Muscle of arm (tissue), 1 donor: ENCODE measurements at regions not wholly inside any gene's neighbourhood (a gene's known extent, or its start where the extent isn't known, plus 50 kb on each side); places are given as distances from the start of the nearest gene placed in this dataset.
"Not testable (repeated sequence)": the region's sequence is repeated elsewhere in the genome, so short reads cannot be mapped to it uniquely, and the experiment has no call there.

ENCODE experiments used
- DNase-seq: peaks from one replicate; pipeline ENCODE4 v3.0.0-alpha.2; 2013

GRCh38 chr1:147062956-147063355 is 109.3 kb downstream of the PRKAB2 start:
- no peak for DNase-seq

GRCh38 chr1:147061880-147062279 is 110.4 kb downstream of the PRKAB2 start:
- not testable (repeated sequence) for DNase-seq

- no peak for DNase-seq
These were observed 115.1 kb downstream of the NBPF12 start for GRCh38 chr1:147053269-147053668.

GRCh38 chr1:147052677-147053076 is 114.6 kb downstream of the NBPF12 start:
- DNase-seq, result no peak

DNA sequence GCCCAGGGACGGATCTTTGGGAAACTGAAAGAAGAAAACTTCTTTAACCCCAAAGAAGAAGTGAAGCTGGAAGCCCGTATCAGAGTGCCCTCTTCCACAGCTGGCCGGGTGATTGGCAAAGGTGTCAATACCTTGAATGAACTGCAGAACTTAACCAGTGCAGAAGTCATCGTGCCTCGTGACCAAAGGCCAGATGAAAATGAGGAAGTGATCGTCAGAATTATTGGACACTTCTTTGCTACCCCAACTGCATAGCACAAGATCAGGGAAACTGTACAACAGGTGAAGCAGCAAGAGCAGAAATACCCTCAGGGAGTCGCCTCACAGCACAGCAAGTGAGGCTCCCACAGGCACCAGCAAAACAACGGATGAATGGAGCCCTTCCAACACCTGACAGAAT is 114.0 kb downstream of the NBPF12 start:
- DNase-seq, result no peak

DNA sequence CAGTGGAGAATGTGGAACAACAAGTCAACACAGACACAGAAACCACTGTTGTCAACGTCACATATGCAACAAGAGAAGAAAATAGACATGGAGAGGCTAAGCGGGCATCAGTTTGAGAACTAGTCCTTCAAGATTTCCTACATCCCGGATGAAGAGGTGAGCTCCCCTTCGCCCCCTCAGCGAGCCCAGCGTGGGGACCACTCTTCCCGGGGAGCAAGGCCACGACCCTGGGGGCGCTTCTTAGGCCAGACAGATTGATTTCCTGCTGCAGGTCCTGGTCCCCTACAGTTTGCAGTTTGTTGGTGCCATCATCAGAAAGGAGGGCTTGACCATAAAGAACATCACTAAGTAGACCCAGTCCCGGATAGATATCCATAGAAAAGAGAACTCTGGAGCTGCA is 113.0 kb downstream of the NBPF12 start:
- DNase-seq, result no peak

DNA sequence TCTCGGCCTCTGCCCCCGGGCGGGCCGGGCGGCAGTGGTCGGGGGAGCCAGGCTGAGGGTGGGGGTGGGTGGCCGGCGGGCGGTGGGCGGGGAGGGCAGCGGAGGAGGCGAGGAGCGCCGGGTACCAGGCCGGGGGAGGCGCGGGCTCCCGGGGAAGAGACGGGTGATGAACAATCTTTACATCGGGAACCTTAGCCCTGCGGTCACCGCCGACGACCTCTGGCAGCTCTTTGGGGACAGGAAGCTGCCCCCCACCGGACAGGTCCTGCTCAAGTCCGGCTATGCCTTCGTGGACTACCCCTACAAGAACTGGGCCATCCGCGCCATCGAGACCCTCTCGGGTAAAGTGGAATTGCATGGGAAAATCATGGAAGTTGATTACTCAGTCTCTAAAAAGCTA is 112.5 kb downstream of the NBPF12 start:
- DNase-seq, result no peak

- not testable (repeated sequence) for DNase-seq
These were observed 108.8 kb downstream of the NBPF12 start for GRCh38 chr1:147046863-147047394.

- no peak for DNase-seq
These were observed 108.2 kb downstream of the NBPF12 start for GRCh38 chr1:147046189-147046862.
